ENCODE measurements at regions not wholly inside any gene's neighbourhood (a gene's known extent, or its start where the extent isn't known, plus 50 kb on each side); places are given as distances from the start of the nearest gene placed in this dataset.

- TF ChIP-seq, protein P1, sequence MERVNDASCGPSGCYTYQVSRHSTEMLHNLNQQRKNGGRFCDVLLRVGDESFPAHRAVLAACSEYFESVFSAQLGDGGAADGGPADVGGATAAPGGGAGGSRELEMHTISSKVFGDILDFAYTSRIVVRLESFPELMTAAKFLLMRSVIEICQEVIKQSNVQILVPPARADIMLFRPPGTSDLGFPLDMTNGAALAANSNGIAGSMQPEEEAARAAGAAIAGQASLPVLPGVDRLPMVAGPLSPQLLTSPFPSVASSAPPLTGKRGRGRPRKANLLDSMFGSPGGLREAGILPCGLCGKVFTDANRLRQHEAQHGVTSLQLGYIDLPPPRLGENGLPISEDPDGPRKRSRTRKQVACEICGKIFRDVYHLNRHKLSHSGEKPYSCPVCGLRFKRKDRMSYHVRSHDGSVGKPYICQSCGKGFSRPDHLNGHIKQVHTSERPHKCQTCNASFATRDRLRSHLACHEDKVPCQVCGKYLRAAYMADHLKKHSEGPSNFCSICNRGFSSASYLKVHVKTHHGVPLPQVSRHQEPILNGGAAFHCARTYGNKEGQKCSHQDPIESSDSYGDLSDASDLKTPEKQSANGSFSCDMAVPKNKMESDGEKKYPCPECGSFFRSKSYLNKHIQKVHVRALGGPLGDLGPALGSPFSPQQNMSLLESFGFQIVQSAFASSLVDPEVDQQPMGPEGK (tag by site-specific recombination; IDR thresholded peaks at IDR 0.05), result no peak
- TF ChIP-seq ZNF830 (tag by site-specific recombination; IDR thresholded peaks at IDR 0.05; ENCODE audit: low read depth), result no peak
- TF ChIP-seq PRDM10 (tag by site-specific recombination; IDR thresholded peaks at IDR 0.05), result no peak
- no peak for TF ChIP-seq ZNF510 (tag by site-specific recombination; IDR thresholded peaks at IDR 0.05; ENCODE audit: insufficient replicate concordance)
- TF ChIP-seq ZNF76 (tag by site-specific recombination; IDR thresholded peaks at IDR 0.05; ENCODE audit: borderline replicate concordance, low read depth), result no peak
- TF ChIP-seq CTCF (tag by site-specific recombination; IDR thresholded peaks at IDR 0.05), result no peak
- no peak for TF ChIP-seq ZNF302 (tag by site-specific recombination; IDR thresholded peaks at IDR 0.05; ENCODE audit: low read depth)
- TF ChIP-seq ZNF37A (tag by site-specific recombination; IDR thresholded peaks at IDR 0.05), result no peak
- no peak for TF ChIP-seq ZNF274 (IDR thresholded peaks at IDR 0.05; ENCODE audit: low read length)
- TF ChIP-seq ZNF274 (tag by site-specific recombination; IDR thresholded peaks at IDR 0.05; ENCODE audit: borderline replicate concordance), result no peak
- TF ChIP-seq ZSCAN23 (tag by site-specific recombination; IDR thresholded peaks at IDR 0.05), result no peak
- no peak for TF ChIP-seq BCL11A (tag by site-specific recombination; IDR thresholded peaks at IDR 0.05; ENCODE audit: low read depth)
Measured at GRCh38 chr9:108780942-108781734, 74.6 kb downstream of the ACTL7B start.
